KBM-7 (cell line): ENCODE measurements at regions not wholly inside any gene's neighbourhood (a gene's known extent, or its start where the extent isn't known, plus 50 kb on each side); places are given as distances from the start of the nearest gene placed in this dataset.
"Not testable (repeated sequence)": the region's sequence is repeated elsewhere in the genome, so short reads cannot be mapped to it uniquely, and the experiment has no call there.

Experiments
- DNase-seq: peaks from one replicate; pipeline ENCODE4 v3.0.0-alpha.2; 2015
- in situ Hi-C: fragments of 300-500 bp; cut with MboI; formaldehyde crosslinking; loops from 2 replicates; pipeline ENCODE4 v1.14.3; 2020; ENCODE audit warnings: low sequenced_read_pairs, low pct_unique_long_range_greater_than_20kb, mixed read lengths

GRCh38 chr21:34216718-34217032, 143.3 kb downstream of the MRPS6 start:
- in situ Hi-C loops: no loop called here
- no peak for DNase-seq

- in situ Hi-C loops: no loop called here
These were observed 143.9 kb downstream of the MRPS6 start for GRCh38 chr21:34217263-34217662.

DNA sequence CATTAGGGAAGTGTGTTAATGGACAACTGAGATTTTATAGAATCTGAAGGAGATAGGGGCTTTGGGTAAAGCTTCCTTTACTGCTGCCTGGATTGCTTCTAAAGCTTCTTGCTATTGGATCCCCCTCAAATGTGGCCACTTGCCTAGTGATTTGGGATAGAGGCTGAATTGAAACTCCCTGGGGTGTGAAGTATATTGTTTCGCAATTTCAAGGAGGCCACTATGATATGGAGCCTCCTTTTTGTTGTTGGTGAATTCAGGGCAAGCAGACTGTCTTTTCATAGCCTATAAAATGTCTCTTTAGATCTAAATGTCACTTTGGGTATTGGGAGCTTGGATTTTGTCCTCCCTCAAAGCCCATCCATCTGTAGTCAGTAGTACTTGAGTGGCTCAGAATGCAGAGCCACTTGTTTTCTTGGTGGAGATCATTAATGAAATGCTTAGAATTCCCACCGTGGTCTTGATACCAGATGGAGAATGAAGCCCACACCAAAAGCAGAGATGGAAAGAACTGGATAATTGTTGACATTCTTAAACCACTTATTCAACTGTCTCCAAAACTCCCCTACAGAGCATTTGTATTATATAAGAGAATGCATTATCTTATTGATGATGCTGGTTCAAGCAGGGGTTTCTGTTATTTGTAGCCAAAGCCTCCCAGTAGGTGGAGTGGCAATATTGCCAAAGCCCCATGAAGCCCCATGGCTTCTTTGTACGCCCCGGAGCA, 144.3 kb upstream of the KCNE2 start:
- no peak for DNase-seq
- in situ Hi-C loops: no loop called here

More at GRCh38 chr21:34217263-34217662, 143.9 kb downstream of the MRPS6 start:
- no peak for DNase-seq

GRCh38 chr21:34220556-34221195, 143.1 kb upstream of the KCNE2 start:
- no peak for DNase-seq
- in situ Hi-C loops: no loop called here

GRCh38 chr21:34221331-34222030, 142.3 kb upstream of the KCNE2 start:
- in situ Hi-C loops: no loop called here
- DNase-seq: no peak

GRCh38 chr21:34222031-34222335, 141.8 kb upstream of the KCNE2 start:
- DNase-seq: no peak

GRCh38 chr21:34223376-34223775, 140.4 kb upstream of the KCNE2 start:
- DNase-seq: peak; percentile 73
- in situ Hi-C loops: no loop called here

More at GRCh38 chr21:34222031-34222335, 141.8 kb upstream of the KCNE2 start:
- in situ Hi-C loops: no loop called here

DNA sequence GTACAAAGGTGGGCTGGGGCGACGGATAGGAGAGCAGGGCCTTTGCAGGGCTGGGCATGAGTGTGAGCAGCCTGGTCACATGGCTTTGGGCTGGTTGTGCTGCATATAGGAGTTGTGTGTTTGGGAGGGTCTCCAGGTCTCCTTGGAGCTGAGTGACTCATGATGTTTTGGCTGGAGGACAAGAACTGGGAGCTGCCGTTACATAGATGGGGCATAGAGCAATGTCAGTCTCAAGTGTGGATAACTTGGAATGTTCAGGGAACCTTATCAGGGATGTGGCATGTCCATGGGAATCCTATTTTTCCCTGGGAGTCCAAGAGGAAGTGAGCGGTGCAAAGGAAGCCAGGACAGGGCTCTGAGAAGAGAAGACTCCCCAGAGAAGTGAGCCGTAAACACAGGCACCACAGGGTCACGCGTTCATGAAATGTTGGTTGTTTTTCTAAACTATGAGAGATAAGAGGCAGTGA, 136.4 kb upstream of the KCNE2 start:
- in situ Hi-C loops: no loop called here
- no peak for DNase-seq

DNA sequence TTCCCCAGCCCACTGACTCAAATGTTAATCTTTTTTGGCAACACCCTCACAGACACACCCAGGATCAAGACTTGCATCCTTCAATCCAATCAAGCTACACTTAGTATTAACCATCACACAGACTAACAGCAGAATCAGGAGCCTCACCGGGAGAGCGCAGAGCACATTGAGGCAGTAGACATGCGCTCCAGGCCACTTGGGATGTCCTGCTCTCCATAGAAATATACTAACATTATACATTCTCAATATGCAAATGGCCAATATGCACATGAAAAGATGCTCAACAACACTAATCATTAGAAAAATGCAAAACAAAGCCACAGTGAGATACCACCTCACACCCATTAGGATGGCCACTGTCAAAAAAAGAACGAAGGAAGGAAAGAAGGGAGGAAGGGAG, 135.0 kb upstream of the KCNE2 start:
- in situ Hi-C loops: no loop called here
- no peak for DNase-seq

DNA sequence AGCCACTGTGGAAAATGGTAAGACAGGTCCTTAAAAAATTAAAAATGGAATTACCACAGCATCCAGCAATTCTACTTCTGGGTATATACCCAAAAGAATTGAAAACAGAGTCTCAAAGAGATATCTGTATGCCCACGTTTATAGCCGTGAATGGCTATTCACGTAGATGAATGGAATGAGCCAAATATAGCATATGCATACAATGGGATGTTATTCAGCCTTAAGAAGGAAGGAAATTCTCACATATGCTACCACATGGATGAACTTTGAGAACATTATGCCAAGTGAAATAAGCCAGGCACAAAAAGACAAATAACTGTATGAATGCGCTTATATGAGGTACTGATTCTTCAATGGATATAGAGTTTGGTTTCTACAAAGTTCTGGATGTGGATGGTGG, 134.5 kb upstream of the KCNE2 start:
- in situ Hi-C loops: no loop called here
- DNase-seq: no peak

GRCh38 chr21:34233741-34234140, 130.1 kb upstream of the KCNE2 start:
- DNase-seq, in situ Hi-C loops: not testable (repeated sequence)

DNA sequence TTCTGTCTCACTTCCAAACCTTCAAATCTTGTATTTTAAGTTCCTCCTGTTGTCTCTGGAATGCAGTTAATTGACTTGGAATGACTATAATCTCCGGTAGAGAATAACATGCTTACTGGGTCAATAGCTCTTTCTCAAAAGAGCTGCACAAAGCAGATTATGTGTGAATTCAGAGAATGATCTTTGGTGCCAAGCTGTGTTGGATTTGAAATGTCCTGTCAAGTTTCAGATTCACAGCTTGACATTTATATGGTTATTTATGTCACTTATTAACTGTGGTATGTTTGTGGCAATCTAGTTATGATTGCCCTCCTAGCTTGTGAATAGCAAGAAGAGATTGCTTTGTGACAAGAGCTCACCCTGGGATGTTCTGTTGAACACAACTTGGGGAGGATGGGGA, 128.3 kb upstream of the KCNE2 start:
- no peak for DNase-seq
- in situ Hi-C loops: no loop called here

DNA sequence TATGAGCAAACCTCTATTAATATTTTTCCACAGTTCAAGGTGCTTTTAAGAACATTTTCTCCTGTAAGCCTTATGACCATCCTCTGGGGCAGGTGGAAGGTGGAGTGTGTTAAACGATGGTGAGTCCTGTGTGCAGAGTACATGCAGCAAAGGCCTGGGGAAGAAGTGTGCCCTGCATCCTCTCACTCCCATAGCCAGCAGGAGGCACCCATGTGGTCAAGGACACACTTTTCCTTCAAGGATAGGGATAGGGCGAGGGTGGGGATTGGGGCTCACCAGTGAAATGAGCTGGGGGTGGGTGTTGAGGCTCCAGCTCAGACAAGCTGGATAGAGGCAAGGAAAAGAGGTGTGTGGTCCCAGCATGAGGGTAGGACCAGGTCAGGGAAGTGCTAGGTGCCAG, 120.8 kb upstream of the KCNE2 start:
- in situ Hi-C loops: no loop called here

DNA sequence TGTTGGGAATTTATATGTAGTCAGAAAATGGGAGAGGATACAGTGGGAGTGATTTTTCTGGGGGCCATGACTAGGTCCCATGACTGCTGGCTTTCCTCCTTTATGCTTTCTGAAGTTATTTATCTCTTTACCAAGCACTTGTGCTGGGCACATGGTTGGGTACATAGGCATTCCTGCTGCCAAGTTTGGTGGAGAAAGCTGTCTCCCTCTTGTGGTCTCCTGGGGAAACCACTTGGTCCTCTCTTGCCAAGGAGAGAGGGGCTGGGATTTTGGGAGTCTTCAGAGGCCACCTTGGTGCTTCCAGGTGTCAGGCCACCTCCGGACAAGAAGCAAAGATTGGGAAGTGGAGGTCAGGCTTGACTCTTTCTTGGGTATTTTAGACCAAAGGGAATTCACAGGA, 120.2 kb upstream of the KCNE2 start:
- DNase-seq: peak; percentile 55
- in situ Hi-C loops: no loop called here

More for the DNA sequence above, 120.8 kb upstream of the KCNE2 start:
- no peak for DNase-seq

DNA sequence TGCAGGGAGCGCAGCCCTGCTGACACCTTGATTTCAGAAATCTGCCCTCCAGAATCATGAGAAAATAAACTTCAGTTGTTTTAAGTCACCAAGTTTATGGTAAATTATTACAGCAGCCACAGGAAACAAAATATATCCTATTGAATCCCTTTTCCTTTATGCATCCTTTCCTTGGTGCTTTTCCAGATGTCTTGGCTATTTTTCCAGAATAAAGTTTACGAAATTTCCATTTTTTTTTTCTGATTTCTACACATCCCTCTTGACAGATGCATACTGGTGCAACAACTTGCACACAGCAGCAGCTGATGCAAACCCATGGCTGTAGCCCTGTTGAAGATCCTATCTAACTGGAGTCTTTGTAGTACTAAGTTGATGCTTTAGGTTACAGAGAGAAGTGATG, 111.1 kb upstream of the KCNE2 start:
- no peak for DNase-seq
- in situ Hi-C loops: no loop called here

GRCh38 chr21:34255073-34255472, 108.7 kb upstream of the KCNE2 start:
- in situ Hi-C loops: no loop called here
- no peak for DNase-seq

GRCh38 chr21:34260277-34261008, 103.4 kb upstream of the KCNE2 start:
- DNase-seq: no peak
- in situ Hi-C loops: no loop called here

- no peak for DNase-seq
- in situ Hi-C loops: no loop called here
These were observed 101.9 kb upstream of the KCNE2 start for GRCh38 chr21:34261841-34262468.

GRCh38 chr21:34262469-34262845, 101.3 kb upstream of the KCNE2 start:
- no peak for DNase-seq
- in situ Hi-C loops: no loop called here
